Uterus (tissue), 2 donors: ENCODE measurements at regions not wholly inside any gene's neighbourhood (a gene's known extent, or its start where the extent isn't known, plus 50 kb on each side); places are given as distances from the start of the nearest gene placed in this dataset.

ENCODE experiments used
- POLR2A ChIP-seq, 2 donors: fragments of 450-650 bp; IDR thresholded peaks; one replicate each; pipeline ENCODE4 v1.6.1; 2016; ENCODE audit warnings: antibody characterized with exemption in 2 of 2, mild to moderate bottlenecking in 1 of 2, moderate library complexity in 1 of 2
- TF ChIP-seq, protein P1 (sequence below), 4 experiments: fragments of 200-600 bp in 2 of 4; fragments of 450-650 bp in 2 of 4; sonication (generic) in 2 of 4; IDR thresholded peaks; one replicate each; pipeline ENCODE4 v1.5.1; 2016 to 2019; ENCODE audit warnings: antibody characterized with exemption in 4 of 4, mild to moderate bottlenecking in 2 of 4, moderate library complexity in 1 of 4

DNA sequence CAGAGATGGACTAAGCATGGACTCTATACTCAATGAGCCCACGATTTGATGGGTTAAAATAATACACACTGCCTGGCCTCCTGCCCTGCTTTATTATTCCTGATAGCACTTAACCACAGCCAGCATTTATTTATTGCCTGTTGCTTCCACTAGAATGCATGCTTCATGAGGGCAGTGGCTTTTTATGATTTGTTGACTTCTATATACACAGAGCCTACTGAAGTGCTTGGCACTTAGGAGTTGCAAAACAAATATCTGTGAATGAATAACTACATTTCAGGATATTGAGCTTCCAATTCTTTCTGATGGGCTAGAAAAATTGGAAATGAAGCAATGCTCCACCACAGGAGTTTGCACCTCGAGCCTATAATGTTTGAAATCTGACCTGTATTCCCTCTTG lies 513.6 kb upstream of the ZMIZ1 start:
- TF ChIP-seq, protein P1, sequence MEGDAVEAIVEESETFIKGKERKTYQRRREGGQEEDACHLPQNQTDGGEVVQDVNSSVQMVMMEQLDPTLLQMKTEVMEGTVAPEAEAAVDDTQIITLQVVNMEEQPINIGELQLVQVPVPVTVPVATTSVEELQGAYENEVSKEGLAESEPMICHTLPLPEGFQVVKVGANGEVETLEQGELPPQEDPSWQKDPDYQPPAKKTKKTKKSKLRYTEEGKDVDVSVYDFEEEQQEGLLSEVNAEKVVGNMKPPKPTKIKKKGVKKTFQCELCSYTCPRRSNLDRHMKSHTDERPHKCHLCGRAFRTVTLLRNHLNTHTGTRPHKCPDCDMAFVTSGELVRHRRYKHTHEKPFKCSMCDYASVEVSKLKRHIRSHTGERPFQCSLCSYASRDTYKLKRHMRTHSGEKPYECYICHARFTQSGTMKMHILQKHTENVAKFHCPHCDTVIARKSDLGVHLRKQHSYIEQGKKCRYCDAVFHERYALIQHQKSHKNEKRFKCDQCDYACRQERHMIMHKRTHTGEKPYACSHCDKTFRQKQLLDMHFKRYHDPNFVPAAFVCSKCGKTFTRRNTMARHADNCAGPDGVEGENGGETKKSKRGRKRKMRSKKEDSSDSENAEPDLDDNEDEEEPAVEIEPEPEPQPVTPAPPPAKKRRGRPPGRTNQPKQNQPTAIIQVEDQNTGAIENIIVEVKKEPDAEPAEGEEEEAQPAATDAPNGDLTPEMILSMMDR (IDR thresholded peaks at IDR 0.05): no peak
- TF ChIP-seq POLR2A (IDR thresholded peaks at IDR 0.05): no peak
